BLaER1 treated with 17β-estradiol and CSF1 and Interleukin-3, amounts not matched to agents 10 nM and 100 nM (cell line): ENCODE measurements at regions not wholly inside any gene's neighbourhood (a gene's known extent, or its start where the extent isn't known, plus 50 kb on each side); places are given as distances from the start of the nearest gene placed in this dataset.

ENCODE experiments used
- H3K27ac ChIP-seq, 11 experiments: shearing (Covaris generic); formaldehyde crosslinking; 2 replicates each; pipeline ENCODE4 v1.8.1; 2022
- H3K27me3 ChIP-seq, 11 experiments: shearing (Covaris generic); formaldehyde crosslinking; 2 replicates each; pipeline ENCODE4 v1.8.1; 2022
- H3K36me3 ChIP-seq, 11 experiments: shearing (Covaris generic); formaldehyde crosslinking; 2 replicates each; pipeline ENCODE4 v1.8.1; 2022
- H3K4me1 ChIP-seq, 10 experiments: shearing (Covaris generic); formaldehyde crosslinking; 2 replicates each; pipeline ENCODE4 v1.8.1; 2022
- H3K4me2 ChIP-seq, 11 experiments: shearing (Covaris generic); formaldehyde crosslinking; 2 replicates each; pipeline ENCODE4 v1.8.1; 2022
- H3K4me3 ChIP-seq, 10 experiments: shearing (Covaris generic); formaldehyde crosslinking; 2 replicates each; pipeline ENCODE4 v1.8.1; 2022
- H3K9ac ChIP-seq, 11 experiments: shearing (Covaris generic); formaldehyde crosslinking; 2 replicates each; pipeline ENCODE4 v1.8.1; 2022
- H3K9me3 ChIP-seq, 11 experiments: shearing (Covaris generic); formaldehyde crosslinking; replicated peaks in 1 of 11; 2 replicates each; pipeline ENCODE4 v1.8.1; 2022
- H4K20me1 ChIP-seq, 11 experiments: shearing (Covaris generic); formaldehyde crosslinking; 2 replicates each; pipeline ENCODE4 v1.8.1; 2022
- Cebpa-rat ChIP-seq, 11 experiments: shearing (Covaris generic); IDR thresholded peaks; 2 replicates each; pipeline ENCODE4 v1.8.1; 2022

DNA sequence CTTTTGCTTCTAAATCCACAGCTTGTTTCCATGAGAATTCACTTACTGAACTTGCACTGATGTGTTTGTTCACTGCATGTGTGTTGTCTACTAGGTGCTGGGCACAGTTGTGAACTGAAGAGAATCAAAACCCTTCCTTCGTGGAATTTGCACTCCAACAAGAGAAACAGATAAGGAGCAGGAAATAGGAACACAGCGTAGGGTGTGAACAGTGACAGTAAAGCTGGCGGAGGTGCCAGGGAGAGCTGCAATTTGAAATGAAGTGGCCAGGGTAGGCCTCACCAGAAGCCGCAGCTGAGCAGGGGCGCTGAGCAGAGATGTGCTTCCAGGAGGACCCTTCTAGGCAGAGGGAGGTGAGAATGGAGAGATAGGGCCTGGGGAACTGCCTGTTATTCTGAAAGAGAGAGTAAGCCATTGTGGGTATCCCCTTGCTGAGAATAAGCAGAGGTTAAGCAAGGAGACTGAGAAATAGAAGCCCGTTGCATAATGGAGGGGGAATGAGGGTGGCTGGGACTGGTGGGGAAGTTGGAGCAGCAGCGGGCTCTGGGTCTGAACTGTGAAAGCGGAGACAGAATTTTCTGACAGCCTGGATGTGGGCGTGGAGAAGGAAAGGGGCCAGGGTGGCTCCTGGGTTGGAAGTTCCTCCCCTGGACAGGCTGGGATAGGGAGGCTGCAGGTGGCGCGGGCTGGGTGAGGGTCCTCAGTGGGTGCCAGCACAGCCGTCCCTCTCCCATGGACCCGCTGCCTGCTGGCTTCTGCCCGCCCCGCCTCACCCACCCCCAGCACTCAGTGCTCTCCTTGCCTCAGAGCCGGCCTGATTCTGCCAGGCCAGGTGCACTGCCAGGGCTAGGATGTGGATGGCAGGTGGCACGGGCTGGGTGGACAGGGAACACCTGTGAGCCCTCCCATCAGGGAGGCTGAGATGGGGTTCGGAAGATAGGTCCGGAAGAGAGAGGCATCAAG lies 114.7 kb upstream of the AFDN start:
- H3K9ac ChIP-seq = no peak overlapping the region
- H3K4me3 ChIP-seq = no peak overlapping the region
- H3K27me3 ChIP-seq = peaks cover under 1 to 36% (median 22%) of the 10 kb centered on the region in 11 experiments; a peak in 20 of 22 replicates
- H3K4me1 ChIP-seq = peaks cover 13 to 54% (median 40%) of the 10 kb centered on the region in 10 experiments
- peak overlapping the region in 10 of 11 experiments; percentile 13 to 44 (median 37); a peak in 18 of 22 replicates for H3K4me2 ChIP-seq
- no peak overlapping the region for H3K27ac ChIP-seq
- H4K20me1 ChIP-seq = no peaks in the 10 kb centered on the region; a peak in 1 of 22 replicates
- H3K9me3 ChIP-seq = no peaks in the 10 kb centered on the region
- TF ChIP-seq Cebpa-rat (IDR thresholded peaks at IDR 0.05) = no peak
- H3K36me3 ChIP-seq = no peaks in the 10 kb centered on the region

DNA sequence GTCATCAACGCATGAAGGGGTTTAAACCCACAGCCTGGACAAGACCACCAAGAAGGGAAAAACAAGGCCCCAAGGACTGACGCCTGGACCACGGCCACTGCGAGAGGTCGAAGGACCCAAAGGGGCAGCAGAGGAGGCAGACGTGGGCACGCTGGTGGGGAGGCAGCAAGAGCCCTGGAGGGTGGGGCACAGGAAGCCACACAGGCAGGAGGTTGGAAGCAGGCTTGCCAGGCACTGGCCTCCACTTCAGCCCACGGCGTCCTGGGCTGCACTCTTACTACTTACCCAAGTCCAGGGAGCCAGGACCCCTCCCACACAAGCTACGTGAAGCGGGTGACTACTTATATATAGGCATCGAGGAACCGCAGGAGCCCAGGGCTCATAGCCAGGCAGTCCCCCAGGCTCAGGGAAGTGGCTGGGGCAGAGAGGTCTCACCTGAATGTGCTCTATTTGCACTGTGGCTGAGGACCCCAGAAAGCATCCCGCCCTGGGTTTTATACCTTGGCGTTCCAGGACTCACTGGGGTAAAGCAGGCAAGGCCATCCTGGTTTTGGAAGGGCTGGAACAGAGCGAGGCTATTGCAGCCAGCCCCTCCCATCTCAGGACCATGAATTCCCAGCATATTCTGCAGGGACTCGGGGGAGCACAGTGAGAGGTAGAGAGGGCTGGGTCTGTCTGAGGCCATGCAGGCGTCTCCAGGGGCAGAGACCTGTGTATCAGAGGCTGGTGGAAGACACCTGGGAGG lies 113.8 kb upstream of the AFDN start:
- Histone ChIP-seq H3K27me3 (peaks cover 0 to 28% (median 14%) of the 10 kb centered on the region in 11 experiments; a peak in 15 of 22 replicates), H3K9me3 (peaks cover 0 to 5% (median 0%) of the 10 kb centered on the region in 11 experiments; a peak in 6 of 22 replicates)
- no peak for TF ChIP-seq Cebpa-rat (IDR thresholded peaks at IDR 0.05)

DNA sequence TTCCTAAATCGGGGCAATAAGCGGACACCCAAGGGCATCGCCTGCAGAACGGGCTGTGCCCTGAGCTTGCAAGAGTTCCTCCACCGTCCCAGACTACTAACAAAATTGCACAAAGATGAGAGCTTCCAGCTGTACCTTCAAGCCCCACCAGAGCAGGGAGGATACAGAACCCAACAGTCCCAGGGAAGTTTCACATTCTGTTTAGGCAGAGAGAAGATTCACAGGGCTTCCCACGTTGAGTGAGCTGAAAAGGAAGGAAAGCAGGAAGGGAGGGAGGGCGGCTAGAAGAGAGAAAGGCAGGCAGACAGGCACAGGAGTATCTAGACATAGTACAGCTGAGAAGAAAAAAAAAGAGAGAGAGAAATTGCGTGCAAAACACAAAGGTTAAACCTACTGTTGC lies 112.6 kb upstream of the AFDN start:
- Histone ChIP-seq H3K4me3 (no peak overlapping the region), H4K20me1 (no peaks in the 10 kb centered on the region), H3K36me3 (no peaks in the 10 kb centered on the region), H3K27me3 (peaks cover 0 to 16% (median 5%) of the 10 kb centered on the region in 11 experiments; a peak in 7 of 22 replicates), H3K4me2 (peak overlapping the region in 10 of 11 experiments; percentile 12 to 45 (median 28); a peak in 16 of 22 replicates), H3K9ac (no peak overlapping the region), H3K27ac (no peak overlapping the region), H3K4me1 (peaks cover 13 to 53% (median 43%) of the 10 kb centered on the region in 10 experiments), H3K9me3 (peaks cover 0 to 17% (median 9%) of the 10 kb centered on the region in 11 experiments; a peak in 13 of 22 replicates)
- no peak for TF ChIP-seq Cebpa-rat (IDR thresholded peaks at IDR 0.05)

More for the DNA sequence above, 113.8 kb upstream of the AFDN start:
- H3K4me1 ChIP-seq = peaks cover 13 to 59% (median 47%) of the 10 kb centered on the region in 10 experiments
- H3K4me2 ChIP-seq = peak overlapping the region; percentile 13 to 44 (median 36); a peak in 19 of 22 replicates
- no peaks in the 10 kb centered on the region; a peak in 1 of 22 replicates for H4K20me1 ChIP-seq
- no peak overlapping the region for H3K27ac ChIP-seq
- H3K36me3 ChIP-seq = no peaks in the 10 kb centered on the region
- no peak overlapping the region for H3K4me3 ChIP-seq
- no peak overlapping the region for H3K9ac ChIP-seq

DNA sequence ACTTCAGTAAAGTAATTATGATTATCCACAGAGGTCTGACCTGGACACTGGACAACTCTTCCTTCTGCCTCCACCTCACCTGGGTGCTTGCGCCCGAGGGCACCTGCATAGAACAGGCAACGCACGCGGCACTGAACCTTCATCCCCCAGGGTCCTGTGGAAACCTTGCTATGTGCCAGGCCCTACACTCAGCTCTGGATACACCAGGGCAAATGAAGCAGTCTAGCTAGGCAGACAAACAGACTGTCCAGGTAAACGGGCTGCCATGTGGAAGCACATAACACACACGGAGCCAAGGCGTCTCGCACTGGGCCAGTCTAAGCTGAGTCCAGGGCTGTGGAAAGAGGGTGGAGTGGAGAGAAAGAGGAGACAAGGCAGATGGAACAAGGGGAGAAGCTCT lies 109.3 kb upstream of the AFDN start:
- H3K4me2 ChIP-seq = peak overlapping the region in 9 of 11 experiments; percentile 9 to 77 (median 63); a peak in 17 of 22 replicates
- H3K36me3 ChIP-seq = no peaks in the 10 kb centered on the region
- H3K9ac ChIP-seq = no peak overlapping the region
- peak overlapping the region in 2 of 11 experiments; percentile 4 to 22; a peak in 2 of 22 replicates for H3K27ac ChIP-seq
- H3K27me3 ChIP-seq = peaks cover 3 to 19% (median 13%) of the 10 kb centered on the region in 11 experiments; a peak in 17 of 22 replicates
- TF ChIP-seq Cebpa-rat (IDR thresholded peaks at IDR 0.05) = no peak
- peaks cover 21 to 62% (median 53%) of the 10 kb centered on the region in 10 experiments for H3K4me1 ChIP-seq
- no peak overlapping the region for H3K4me3 ChIP-seq
- no peaks in the 10 kb centered on the region for H4K20me1 ChIP-seq
- peaks cover 0 to 26% (median 18%) of the 10 kb centered on the region in 11 experiments; a peak in 13 of 22 replicates for H3K9me3 ChIP-seq

DNA sequence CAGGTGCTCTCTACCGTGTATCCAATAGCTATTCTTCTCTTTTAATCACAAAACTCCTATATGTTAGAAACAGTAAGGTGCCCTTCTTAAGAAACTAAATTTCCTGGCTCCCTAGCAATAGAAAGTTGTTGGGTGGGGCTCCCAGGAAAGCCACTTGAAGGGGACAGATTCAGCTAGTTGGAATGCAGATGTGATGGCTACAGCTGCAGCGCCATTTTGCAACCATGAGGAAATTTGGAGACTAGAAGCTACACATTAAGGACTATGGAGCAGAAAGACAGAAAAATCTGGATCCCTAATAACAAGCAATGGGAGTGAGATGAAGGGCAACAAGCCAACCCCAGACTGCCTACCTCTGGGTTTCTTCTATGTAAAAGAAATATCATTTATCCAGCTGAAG lies 108.8 kb upstream of the AFDN start:
- Histone ChIP-seq H3K4me1 (peaks cover 21 to 62% (median 53%) of the 10 kb centered on the region in 10 experiments), H3K27me3 (peaks cover 5 to 23% (median 15%) of the 10 kb centered on the region in 11 experiments; a peak in 17 of 22 replicates), H3K9me3 (peaks cover 0 to 26% (median 18%) of the 10 kb centered on the region in 11 experiments; a peak in 13 of 22 replicates), H3K9ac (no peak overlapping the region), H3K27ac (peak overlapping the region in 2 of 11 experiments; percentile 4 to 22; a peak in 2 of 22 replicates), H3K36me3 (no peaks in the 10 kb centered on the region), H3K4me2 (peak overlapping the region in 7 of 11 experiments; percentile 43 to 77 (median 63); a peak in 7 of 22 replicates), H3K4me3 (no peak overlapping the region), H4K20me1 (no peaks in the 10 kb centered on the region)
- TF ChIP-seq Cebpa-rat (IDR thresholded peaks at IDR 0.05) = no peak

DNA sequence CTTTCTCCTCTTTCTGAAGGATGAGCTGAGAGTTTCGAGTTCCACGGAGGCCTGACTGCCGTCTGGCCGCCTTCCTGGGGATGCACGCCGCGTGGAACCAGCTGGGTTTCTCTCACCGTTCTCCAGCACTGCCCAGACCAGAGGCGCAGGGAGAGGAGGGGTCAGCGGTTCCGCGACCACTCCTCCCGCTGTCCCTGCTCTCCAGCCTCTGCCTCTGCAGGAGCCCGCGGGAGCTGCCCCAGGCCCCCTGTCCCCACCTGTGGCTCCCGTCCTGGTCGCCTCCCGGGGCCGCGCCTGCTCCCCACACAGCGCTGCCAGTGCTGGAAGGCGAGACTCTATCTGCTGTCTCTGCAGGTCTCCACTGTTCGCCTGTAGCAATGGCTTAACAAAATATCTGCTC lies 106.8 kb upstream of the AFDN start:
- Histone ChIP-seq H3K27ac (no peak overlapping the region), H3K9ac (no peak overlapping the region), H4K20me1 (no peaks in the 10 kb centered on the region), H3K4me2 (no peak overlapping the region; a peak in 1 of 22 replicates), H3K36me3 (no peaks in the 10 kb centered on the region), H3K9me3 (peaks cover 15 to 42% (median 30%) of the 10 kb centered on the region in 11 experiments), H3K27me3 (peaks cover 5 to 20% (median 13%) of the 10 kb centered on the region in 11 experiments; a peak in 16 of 22 replicates), H3K4me3 (no peak overlapping the region), H3K4me1 (peaks cover 21 to 59% (median 47%) of the 10 kb centered on the region in 10 experiments)
- no peak for TF ChIP-seq Cebpa-rat (IDR thresholded peaks at IDR 0.05)

DNA sequence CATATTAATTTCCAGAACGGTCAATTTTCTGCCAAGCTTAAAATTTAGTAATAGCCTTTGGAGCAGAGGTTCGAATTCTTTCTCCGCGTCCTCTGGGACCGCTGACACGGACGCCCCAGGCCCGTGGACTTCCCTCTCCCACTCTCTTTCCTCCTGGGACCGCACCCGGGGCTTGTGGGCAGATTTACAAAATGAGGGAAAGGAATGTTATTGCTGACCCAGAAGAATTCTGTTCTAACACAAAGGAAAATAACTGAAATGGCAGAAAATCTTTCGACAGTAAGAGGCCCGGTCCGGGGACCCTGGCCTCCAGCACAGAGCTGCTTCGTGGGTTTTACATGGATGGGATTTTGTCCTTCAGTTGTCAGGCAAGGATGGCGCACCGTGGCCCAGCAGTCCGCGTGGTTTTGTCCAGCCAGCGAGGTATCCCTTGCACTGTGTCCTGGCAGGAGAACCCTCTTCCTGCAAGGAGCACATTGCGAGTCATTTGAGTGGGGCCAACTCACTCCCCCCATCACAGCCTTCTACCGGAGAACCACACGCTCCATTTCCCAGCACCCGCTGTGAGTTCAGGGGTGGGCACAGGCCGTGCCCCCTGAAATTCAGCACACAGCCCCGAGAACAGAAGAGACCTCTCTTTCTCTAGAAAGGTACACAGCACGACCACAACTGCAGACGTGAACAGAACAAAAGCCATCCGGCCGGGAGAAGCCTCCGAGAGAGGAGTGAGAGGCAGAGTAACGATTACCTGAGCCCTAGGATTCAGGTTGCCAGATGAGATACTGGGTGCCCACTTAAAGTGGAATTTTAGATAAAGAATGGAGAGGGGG lies 106.0 kb upstream of the AFDN start:
- no peak for TF ChIP-seq Cebpa-rat (IDR thresholded peaks at IDR 0.05)

More for the DNA sequence above, 106.0 kb upstream of the AFDN start:
- Histone ChIP-seq H3K36me3 (no peaks in the 10 kb centered on the region), H3K9me3 (peaks cover 17 to 47% (median 33%) of the 10 kb centered on the region in 11 experiments), H4K20me1 (no peaks in the 10 kb centered on the region), H3K4me2 (peak overlapping the region in 4 of 11 experiments; percentile 8 to 85 (median 81); a peak in 5 of 22 replicates), H3K4me3 (no peak overlapping the region), H3K4me1 (peaks cover 21 to 56% (median 46%) of the 10 kb centered on the region in 10 experiments), H3K27me3 (peaks cover 5 to 20% (median 13%) of the 10 kb centered on the region in 11 experiments; a peak in 16 of 22 replicates), H3K9ac (no peak overlapping the region), H3K27ac (no peak overlapping the region)
